HG03139 (cell line): ENCODE measurements at regions not wholly inside any gene's neighbourhood (a gene's known extent, or its start where the extent isn't known, plus 50 kb on each side); places are given as distances from the start of the nearest gene placed in this dataset.

Source experiments
- ATAC-seq: cut with Tn5 transposase; IDR thresholded peaks from one replicate; pipeline ENCODE4 v1.9.1; 2021; ENCODE audit not compliant: unreplicated experiment

DNA sequence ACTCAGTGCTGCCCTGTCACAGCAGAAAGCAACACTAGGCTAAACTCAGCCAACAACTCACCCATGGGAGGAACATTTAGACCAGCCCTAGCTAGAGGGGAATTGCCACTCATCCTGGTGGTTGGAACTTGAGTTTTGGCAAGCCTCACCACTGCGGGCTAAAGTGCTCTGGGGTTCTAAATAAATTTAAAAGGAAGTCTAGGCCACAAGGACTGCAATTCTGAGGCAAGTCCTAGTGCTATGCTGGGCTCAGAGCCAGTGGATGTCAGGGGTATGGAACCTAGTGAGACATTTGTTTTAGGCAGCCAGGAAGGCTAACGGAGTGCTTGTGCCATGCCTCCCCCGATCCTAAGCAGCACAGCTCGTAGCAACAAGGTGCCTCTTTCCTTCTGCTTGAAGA, 78.0 kb downstream of the RGS13 start:
- ATAC-seq = no peak

DNA sequence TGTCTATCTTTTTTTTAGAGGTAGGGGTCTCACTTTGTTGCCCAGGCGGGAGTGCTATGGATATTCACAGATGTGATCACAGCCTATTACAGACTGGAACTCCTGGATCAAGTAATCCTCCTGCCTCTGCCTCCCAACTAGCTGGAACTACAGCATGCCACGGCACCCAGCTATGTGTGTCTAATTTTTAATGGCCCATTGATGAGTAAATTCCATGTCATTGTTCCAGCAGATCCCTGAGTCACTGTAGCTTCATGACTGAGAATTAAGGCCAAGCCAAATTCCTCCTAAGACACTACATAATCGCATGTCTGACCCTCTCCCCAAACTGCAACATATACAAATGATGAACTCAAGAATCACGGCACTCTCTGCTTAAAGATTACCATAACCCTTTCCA, 84.2 kb upstream of the RGS2 start:
- no peak for ATAC-seq

DNA sequence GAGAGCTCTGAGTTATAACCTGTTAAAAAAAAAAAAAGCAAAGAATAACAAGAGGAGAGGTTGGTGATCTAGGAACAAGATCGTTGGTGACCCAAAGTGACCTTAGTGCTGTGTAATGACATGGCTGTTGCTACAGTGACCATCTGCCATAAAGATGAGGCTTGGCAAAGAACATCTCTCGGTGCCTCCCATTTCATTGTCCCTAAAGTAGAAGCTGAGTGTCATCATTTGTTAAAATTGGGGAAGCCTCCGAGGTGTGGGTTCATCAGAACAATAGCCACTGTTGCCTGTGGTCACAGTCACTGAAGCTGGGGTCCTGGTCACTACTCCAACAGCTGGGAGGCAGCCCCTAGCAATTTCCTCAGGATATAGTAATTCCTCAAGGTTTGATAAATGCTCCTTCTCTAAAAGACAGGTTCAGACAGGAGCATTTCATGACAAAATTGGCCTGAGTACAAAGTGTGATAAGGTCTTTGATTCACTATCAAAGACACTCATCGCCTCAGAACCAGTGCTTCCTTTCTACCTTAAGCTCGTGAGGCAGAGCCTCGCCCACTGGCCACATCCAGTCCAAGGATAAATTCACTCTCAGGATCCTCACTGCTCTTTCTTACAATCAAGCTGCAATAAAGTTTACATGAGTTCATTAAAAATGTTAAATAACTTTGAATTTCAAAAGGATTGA, 81.9 kb upstream of the RGS2 start:
- ATAC-seq = no peak

DNA sequence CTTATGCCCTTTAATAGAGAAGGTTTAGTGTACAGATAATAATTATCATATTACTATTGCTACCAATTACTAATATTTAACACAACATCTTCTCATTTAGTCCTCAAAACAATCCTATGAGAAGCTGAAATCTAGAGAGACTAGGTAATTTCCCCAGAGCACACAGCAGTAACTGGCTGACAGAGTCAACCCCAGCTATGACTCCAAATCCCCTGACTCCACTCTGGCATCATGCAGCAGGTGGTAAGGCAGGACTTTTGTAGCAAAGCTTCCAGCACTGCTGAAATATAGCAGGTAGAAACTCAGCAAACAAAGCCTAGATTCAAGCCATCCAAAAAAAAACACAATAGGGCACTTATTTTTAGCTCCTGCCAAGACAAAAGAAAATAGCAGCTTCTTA, 79.3 kb upstream of the RGS2 start:
- ATAC-seq = no peak

DNA sequence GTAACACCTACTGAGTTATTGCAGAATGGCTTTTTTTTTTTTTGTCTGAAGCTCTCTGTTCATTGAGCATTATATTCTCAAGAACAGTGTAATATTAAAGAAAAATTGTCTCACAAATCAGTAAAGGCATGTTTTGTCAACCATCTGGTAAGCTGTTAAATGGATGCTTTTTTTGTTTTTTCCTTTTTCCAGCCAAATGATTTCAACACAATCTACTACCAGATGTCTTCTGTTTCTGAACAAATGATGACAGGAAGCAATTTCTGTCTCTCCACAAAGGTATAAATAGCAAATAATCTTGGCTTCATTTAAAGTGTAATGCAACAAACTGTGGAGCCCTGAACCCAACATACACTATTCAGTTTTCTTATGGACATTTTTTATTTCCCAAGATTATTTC, 78.6 kb upstream of the RGS2 start:
- no peak for ATAC-seq

DNA sequence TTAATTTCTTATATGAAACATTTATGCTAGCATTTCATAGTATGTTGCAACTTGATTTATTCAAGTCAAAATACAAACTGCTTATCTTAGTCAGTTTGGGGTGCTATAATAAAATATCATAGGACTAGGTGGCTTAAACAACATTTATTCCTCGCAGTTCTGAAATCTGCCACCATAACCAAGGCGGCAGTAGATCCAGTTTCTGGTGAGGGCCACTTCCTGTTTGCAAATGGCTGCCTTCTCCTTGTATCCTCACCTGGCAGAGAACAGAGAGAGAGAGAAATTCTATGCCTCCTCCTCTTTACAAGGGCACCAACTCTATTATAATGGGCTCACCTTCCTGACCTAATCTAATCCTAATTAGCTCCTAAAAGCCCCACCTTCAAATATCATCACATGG, 76.1 kb upstream of the RGS2 start:
- ATAC-seq = peak; percentile 51

DNA sequence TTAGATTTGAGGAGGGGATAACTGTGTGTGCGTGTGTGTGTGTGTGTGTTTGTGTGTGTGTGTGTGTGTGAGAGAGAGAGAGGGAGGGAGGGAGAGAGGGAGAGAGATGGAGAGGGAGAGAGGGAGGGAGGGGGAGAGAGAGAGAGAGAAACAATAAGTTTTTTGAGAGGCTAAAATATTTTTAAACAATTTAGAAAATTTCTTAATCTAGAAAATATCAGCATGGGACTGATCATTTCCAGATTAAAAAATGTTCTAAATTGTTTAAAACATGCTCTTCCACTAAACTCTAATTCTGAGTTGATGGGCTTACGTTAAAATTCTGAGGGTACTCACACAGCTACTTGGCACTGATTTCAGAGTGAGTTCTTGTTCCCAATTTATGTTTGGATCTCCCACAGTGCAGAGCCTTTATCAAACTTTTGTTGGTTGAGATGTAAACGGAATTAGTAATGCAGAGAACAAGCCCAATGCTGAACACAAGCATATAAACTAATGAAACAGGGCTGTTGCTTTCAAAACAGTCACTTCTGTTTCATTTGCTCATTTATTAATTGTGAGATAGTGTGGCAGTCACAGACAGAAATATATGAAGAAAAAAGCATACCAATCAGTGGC, 73.4 kb upstream of the RGS2 start:
- no peak for ATAC-seq

DNA sequence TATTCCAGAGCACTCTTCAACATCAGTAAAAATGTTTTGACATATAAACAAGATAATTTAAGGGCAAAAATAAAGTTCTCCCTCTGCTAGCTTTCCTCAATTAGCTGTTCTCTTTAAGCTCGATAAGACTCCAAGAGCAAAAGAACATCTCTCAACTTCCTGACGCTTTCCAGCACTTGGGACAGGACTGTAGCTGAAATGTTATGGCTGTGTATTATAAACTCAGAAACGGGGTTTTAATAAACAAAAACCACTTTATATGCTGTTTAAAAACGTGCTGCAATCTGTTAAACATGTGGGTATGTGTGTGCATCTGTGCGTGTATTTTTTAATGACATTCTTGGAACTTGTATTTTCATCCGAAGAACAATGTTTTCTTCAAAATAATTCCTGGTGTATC, 71.5 kb upstream of the RGS2 start:
- ATAC-seq = no peak

DNA sequence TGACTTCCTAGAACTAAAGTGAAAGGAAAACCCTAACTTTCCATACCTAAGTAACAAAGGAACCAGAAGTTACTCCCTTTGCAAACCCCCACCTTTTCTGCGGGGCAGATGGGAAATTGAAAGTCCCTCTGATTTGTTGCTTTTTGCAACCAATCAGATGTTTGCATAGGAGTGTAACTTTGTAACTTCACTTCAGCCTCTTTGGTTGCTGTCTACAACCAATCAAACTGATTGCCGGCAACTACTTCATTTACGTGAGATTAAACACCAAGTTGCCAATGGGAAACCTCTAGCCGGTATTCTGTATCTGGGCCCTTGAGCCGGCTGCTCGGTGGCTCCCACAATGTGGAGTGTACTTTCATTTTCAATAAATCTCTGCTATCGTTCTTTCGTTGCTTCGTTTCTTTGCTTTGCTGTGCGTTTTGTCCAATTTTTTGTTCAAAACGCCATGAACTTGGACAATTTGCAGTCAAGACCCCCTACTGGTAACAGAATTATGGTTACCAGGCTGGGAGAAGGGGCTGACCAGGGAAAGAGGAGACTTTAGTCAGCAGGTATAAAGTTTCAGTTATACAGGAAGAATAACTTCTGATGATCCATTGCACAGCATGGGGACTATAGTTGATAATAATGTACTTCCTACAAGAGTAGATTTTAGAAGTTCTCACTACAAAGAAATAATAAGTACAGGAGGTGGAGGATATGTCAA, 69.2 kb upstream of the RGS2 start:
- no peak for ATAC-seq

DNA sequence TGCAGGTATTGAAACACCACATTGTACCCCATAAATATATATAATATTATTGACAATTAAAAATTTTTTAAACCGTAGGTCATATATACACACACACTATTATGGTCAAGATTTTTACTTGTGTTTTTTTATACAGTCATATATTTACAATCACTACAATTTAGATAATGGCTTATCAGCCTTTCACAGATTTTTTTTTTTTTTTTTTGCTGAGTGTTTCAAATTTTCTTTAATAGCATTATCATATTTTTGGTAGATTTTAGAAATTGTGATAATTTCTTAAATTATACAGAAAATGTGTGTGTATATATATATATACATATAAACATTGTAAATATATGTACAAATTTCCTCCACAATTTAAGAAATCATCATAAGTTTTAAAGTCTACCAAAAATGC, 68.6 kb upstream of the RGS2 start:
- ATAC-seq = no peak

DNA sequence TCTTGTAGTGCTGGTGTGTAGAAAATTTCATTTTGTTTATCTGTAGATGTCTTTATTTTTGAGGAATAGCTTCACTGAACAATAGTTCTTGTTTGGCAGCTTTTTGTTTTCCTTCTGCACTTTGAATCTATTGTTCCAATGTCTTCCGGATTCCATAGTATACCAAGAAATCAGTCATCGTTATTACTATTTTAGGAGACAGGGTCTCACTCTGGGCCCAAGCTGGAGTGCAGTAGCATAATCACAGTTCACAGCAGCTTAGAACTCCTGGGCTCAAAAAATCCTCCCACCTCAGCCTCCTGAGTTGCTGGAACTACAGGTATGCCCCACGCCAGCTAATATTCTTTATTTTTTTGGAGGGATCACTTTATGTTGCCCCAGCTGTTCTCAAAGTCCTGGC, 67.7 kb upstream of the RGS2 start:
- no peak for ATAC-seq

DNA sequence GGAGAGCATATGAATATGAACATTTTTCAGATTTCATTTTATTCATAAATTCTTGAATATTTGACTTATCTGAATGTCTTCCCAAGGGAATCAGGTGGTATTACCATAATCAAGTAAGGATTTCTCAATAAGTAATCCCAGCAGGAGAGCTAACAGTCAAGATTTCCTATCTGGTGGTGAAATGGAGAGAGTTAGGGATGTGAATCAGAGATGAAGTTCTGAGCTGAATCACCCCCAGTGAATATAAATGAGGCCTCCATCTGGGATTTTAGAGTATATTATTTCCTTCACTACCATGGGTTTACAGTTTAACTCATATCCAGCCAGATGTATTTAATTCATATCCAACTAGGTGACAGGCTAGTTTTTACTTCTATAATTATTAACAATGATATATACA, 61.5 kb upstream of the RGS2 start:
- no peak for ATAC-seq

DNA sequence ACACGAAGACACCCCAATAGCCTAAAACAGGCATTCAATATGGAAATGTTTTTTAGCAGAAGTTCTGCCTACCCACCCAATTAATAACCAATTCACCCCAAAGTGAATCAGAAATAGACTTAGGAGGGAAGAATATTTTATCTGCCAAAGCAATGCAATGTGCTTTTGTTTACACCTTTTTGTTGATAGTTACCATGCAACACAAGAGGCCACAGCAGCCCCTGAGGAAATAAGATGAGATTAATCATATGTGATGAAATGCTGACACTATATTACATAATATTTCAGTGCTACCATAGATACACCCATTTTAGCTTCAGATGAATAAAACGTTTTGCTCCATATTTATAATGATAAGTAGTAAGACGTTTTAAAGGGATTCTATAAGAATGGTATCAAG, 60.9 kb upstream of the RGS2 start:
- no peak for ATAC-seq

DNA sequence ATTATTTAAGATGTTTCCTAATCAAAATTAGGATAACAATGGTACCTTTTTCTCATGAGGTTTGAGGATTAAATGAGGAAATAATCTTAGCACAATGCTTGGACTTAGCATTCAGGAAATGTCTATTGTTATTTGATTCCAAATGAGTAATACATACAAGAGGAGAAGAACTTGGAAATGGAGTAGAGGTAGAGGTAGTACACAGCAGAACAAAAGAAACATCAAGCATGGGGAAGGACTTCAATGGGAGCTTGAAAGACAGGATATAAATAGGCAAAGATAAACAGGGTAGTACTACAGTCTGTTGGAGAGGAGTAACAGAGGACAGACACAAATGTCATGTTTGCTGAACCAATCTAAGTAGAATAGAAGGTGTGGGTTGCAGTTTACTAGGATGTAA, 59.5 kb upstream of the RGS2 start:
- no peak for ATAC-seq

DNA sequence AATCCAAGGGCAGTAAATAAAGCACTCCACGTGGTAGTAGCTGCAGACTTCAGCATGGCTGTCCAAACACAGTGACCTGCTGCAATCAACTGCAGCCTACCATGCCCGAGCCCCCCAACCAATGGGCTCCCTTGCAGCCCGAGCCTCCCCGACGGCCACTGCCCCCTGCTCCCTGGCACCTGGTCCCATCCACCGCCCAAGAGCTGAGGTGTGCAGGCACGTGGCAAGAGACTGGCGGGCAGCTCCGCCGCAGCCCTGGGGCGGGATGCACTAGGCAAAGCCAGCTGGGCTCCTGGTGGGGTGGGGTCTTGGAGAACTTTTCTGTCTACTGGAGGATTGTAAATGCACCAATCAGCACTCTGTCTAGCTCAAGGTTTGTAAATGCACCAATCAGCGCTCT, 57.6 kb upstream of the RGS2 start:
- no peak for ATAC-seq

DNA sequence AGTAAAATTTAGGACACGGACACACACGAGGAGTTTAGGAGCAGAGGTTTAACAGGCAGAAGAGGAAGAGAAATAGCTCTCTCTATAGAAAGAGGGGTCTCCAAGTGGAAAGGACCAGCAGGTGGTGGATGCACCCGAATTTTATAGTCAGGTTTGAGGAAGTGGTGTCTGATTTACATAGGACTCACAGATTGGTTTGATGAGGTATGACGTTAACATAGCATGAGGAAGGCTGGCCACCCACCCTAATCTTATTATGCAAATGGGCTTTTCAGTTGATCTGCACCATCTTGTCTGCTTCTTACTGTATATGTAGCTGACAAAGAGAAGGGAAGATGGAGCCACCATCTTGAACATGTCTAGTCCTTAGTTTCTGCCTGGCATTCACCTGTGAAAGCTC, 52.5 kb upstream of the RGS2 start:
- ATAC-seq = no peak

DNA sequence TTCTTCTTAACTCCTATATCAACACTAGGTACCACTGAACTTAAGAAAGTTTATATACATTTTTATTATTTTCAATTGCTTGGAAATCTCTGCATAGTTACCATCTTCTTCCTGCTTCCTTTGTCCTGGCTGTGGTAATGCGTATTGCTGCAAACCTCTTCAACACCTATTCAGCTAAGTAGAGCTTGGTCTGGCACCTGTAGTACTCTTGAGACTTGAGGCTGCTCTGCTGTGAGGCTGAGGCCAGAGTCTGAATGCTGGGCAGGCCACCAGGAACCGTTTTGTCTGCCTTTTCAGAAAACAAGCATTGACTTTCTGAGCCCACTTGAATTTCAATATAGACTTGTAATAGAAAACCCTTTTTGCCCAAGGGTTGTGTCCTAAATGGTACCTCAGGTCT, 52.0 kb upstream of the RGS2 start:
- ATAC-seq = no peak

DNA sequence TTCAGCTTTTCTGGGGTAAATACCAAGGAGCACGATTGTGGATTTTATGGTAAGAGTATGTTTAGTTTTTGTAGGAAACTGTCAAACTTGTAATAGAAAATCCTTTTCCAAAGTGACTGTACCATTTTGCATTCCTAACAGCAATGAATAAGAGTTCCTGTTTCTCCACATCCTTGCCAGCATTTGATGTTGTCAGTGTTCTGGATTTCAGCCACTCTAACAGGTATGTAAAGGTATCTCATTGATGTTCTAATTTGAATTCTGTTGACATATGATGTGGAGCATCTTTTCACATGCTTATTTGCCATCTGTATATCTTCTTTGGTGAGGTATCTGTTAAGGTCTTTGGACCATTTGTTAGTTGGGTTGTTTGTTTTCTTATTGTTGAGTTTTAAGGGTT, 50.3 kb upstream of the RGS2 start:
- no peak for ATAC-seq
